HUES64 (cell line): ENCODE measurements at regions not wholly inside any gene's neighbourhood (a gene's known extent, or its start where the extent isn't known, plus 50 kb on each side); places are given as distances from the start of the nearest gene placed in this dataset.

Source experiments
- H3K27ac ChIP-seq: 2 replicates; pipeline ENCODE4 v1.7.0; 2013; ENCODE audit warnings: low read depth, low read length, inconsistent platforms
- H3K27me3 ChIP-seq: 2 replicates; pipeline ENCODE4 v1.6.1; 2013; ENCODE audit warnings: mild to moderate bottlenecking, low read length; ENCODE audit not compliant: insufficient read depth
- H3K36me3 ChIP-seq: 2 replicates; pipeline ENCODE4 v1.6.1; 2013; ENCODE audit warnings: mild to moderate bottlenecking, low read length; ENCODE audit not compliant: insufficient read depth
- H3K4me1 ChIP-seq: 2 replicates; pipeline ENCODE4 v1.6.1; 2013; ENCODE audit warnings: mild to moderate bottlenecking, low read length, moderate library complexity; ENCODE audit not compliant: insufficient read depth
- H3K4me3 ChIP-seq: 2 replicates; pipeline ENCODE4 v1.5.1; 2013; ENCODE audit warnings: mild to moderate bottlenecking, low read length, moderate library complexity
- H3K9ac ChIP-seq: 2 replicates; pipeline ENCODE4 v1.6.1; 2013; ENCODE audit warnings: mild to moderate bottlenecking, low read depth, low read length
- H3K9me3 ChIP-seq: 2 replicates; pipeline ENCODE4 v1.6.1; 2013; ENCODE audit warnings: low read depth, low read length; ENCODE audit not compliant: insufficient read depth
- WGBS: fragments of 150-250, 120-280 bp; methylation state at CpG from one replicate; pipeline ENCODE4 v1.1.7; 2013; ENCODE audit warnings: missing lambda C conversion rate; 5-methylcytosine and 5-hydroxymethylcytosine counted together

DNA sequence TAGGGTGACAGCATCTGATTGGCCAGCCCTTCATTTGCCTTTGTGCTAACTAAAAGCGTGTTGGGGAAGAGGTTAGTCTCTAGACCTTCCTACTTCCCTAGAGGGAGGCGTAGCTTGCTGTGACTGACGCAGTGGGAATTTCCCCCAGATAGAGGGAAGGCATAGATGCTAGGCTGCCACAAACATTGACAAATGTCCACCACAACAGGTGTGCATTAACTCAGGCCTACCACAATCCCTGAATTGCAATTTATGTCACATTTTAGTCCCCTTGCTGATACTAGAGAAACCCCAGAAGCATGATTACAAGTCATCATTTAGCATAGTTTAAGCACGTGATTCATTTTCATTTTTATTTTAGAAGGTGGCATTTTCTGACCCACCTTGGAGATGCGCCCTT lies 76.3 kb upstream of the WSB1 start:
- no peak overlapping the region for H3K27ac ChIP-seq
- H3K27me3 ChIP-seq: no peaks in the 10 kb centered on the region
- 84% methylated on average over 4 of the region's 5 CpGs for WGBS
- H3K9ac ChIP-seq: no peak overlapping the region
- no peak overlapping the region for H3K4me3 ChIP-seq
- H3K4me1 ChIP-seq: no peaks in the 10 kb centered on the region
- H3K9me3 ChIP-seq: peaks cover 47% of the 10 kb centered on the region
- H3K36me3 ChIP-seq: no peaks in the 10 kb centered on the region

DNA sequence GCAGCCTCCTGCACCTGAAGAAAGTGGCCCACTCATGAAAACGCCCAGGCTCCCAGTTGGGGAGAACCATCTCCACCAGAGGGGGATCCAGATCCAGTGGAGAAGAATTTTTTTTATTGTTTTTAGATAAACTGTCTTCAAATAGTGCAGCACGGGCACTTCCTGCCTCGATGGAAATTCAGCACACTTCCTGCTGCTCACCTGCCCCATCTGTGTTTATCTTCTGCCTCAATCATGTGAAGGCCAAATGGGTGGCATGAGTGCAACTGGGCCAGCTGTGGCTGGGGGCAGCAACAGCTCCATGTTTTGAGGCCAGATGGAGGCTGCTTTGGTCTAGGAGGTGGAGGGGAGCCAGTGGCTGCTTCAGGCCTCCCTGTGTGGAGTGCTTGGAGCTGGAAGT lies 75.9 kb upstream of the WSB1 start:
- Histone ChIP-seq H3K36me3 (no peaks in the 10 kb centered on the region), H3K4me3 (no peak overlapping the region), H3K9ac (no peak overlapping the region), H3K27me3 (no peaks in the 10 kb centered on the region), H3K27ac (no peak overlapping the region), H3K4me1 (no peaks in the 10 kb centered on the region), H3K9me3 (peaks cover 47% of the 10 kb centered on the region)
- 72% methylated on average over 3 of the region's 3 CpGs for WGBS

GRCh38 chr17:27218719-27219488 lies 75.0 kb upstream of the WSB1 start:
- Histone ChIP-seq H3K36me3 (no peaks in the 10 kb centered on the region), H3K9me3 (peaks cover 42% of the 10 kb centered on the region), H3K9ac (no peak overlapping the region), H3K27ac (no peak overlapping the region), H3K4me1 (no peaks in the 10 kb centered on the region), H3K27me3 (no peaks in the 10 kb centered on the region), H3K4me3 (no peak overlapping the region)
- 76% methylated on average over 6 of the region's 6 CpGs for WGBS

- Histone ChIP-seq H3K9me3 (peaks cover 20% of the 10 kb centered on the region), H3K9ac (no peak overlapping the region), H3K27me3 (no peaks in the 10 kb centered on the region), H3K4me1 (no peaks in the 10 kb centered on the region), H3K36me3 (no peaks in the 10 kb centered on the region), H3K4me3 (no peak overlapping the region), H3K27ac (no peak overlapping the region)
- WGBS: 82% methylated on average over 1 of the region's 1 CpG
Observed at GRCh38 chr17:27222515-27222914, 71.4 kb upstream of the WSB1 start.

DNA sequence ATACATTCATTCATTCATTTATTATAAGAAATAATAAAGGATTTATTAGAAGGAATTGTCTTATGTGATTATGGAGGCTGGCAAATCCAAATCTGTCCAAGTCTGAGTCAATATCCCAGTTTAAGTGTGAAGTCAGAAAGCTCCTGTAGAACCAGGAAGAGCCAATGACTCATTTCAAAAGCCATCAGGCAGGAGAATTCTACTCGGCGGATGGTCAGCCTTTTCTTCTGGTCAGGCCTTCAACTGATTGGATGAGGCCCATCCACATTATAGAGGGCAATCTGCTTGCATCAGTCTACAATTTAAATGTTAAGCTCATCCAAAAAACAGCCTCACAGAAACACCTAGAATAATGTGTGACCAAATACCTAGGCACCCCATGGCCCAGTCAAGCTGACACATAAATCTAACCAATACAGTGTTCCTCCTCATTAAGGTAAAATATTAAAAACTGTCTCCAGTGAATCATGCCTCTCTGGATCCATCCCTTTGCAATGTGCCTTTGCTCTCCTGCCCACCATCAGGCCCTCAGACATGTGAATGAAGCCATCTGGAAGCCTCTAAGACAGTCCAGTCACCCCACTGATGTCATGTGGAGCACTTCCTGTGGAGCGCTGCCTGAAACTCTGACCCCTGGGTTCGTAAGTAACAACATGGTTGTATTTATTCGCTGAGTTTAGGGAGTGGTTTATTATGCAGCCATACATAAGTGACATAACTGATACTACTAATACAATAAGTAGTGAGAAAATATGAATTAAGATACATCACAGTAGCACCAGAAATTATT lies 69.2 kb upstream of the WSB1 start:
- H3K4me1 ChIP-seq: no peaks in the 10 kb centered on the region
- H3K4me3 ChIP-seq: no peak overlapping the region
- no peaks in the 10 kb centered on the region for H3K36me3 ChIP-seq
- H3K9me3 ChIP-seq: peaks cover 19% of the 10 kb centered on the region
- H3K27me3 ChIP-seq: no peaks in the 10 kb centered on the region
- no peak overlapping the region for H3K9ac ChIP-seq
- no peak overlapping the region for H3K27ac ChIP-seq
- WGBS: 88% methylated on average over 4 of the region's 5 CpGs

DNA sequence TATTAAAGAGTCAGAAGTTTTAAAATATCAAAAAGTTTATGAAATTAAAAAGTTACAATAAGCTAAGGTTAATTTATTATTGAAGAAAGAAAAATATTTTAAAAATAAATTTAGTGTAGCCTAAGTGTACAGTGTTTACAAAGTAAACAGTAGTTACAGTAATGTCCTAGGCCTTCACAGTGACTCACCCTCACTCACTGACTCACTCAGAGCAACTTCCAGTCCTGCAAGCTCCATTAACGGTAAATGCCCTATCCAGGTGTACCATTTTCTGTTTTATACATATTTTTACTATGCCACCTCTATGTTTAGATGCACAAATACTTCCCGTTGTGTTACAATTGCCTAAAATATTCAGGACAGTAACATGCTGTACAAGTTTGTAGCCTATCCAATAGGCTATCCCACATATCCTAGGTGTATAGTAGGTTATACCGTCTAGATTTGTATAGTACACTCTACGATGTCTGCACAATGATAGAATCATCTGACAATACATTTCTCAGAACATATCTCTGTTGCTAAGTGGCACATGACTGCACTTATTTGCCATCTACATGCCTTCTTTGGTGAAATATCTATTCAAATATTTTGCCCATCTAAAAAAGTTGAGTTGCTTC lies 67.2 kb upstream of the WSB1 start:
- Histone ChIP-seq H3K9me3 (peaks cover 15% of the 10 kb centered on the region), H3K36me3 (no peaks in the 10 kb centered on the region), H3K27me3 (no peaks in the 10 kb centered on the region), H3K27ac (no peak overlapping the region), H3K4me3 (no peak overlapping the region), H3K9ac (no peak overlapping the region), H3K4me1 (no peaks in the 10 kb centered on the region)
- 78% methylated on average over 2 of the region's 4 CpGs for WGBS

DNA sequence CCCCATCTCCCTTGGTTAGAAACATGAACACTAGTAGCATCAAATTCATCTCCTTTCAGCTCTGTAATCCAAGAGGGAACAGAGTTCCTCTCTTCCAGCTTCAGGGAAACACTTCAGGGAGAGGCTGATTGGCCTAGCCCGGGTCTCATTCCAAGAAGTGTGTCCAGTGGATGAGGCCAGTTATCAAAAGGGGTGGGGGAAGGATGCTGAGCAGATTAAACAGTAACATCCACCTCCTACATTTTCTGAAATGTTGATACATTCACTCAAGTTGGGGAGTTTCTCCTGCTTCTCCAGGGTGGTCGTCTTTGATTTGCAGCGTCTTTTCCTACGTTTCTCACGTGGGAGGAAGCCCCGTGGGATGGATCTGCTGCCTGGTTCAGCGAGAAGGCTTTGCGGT lies 62.9 kb upstream of the WSB1 start:
- Histone ChIP-seq H3K27ac (no peak overlapping the region), H3K4me1 (no peaks in the 10 kb centered on the region)
- 85% methylated on average over 8 of the region's 8 CpGs for WGBS

DNA sequence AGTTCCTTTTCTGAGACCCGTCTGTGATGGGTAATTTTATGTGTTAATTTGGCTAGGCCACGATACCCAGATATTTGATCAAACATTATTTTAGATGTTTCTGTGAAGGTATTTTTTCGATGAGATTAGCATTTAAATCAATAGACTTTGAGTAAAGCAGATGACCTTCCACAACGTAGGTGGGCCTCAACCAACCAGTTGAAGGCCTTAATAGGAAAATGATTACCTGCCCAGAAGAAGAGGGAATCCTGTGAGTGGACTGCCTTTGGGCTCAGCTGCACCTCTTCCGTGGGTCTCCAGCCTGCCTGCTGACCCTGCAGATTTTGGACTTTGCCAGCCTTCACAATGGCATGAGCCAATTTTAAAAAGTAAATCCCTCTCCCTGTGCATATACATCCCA lies 61.6 kb upstream of the WSB1 start:
- no peak overlapping the region for H3K4me3 ChIP-seq
- no peaks in the 10 kb centered on the region for H3K4me1 ChIP-seq
- H3K9ac ChIP-seq: no peak overlapping the region
- no peaks in the 10 kb centered on the region for H3K27me3 ChIP-seq
- H3K9me3 ChIP-seq: no peaks in the 10 kb centered on the region
- 91% methylated on average over 5 of the region's 5 CpGs for WGBS
- no peak overlapping the region for H3K27ac ChIP-seq
- H3K36me3 ChIP-seq: no peaks in the 10 kb centered on the region

More for the DNA sequence above, 62.9 kb upstream of the WSB1 start:
- no peaks in the 10 kb centered on the region for H3K27me3 ChIP-seq
- no peak overlapping the region for H3K4me3 ChIP-seq
- H3K9ac ChIP-seq: no peak overlapping the region
- peaks cover 3% of the 10 kb centered on the region; the same call in 1 of the 2 replicates for H3K9me3 ChIP-seq
- H3K36me3 ChIP-seq: no peaks in the 10 kb centered on the region

GRCh38 chr17:27233059-27233458 lies 60.9 kb upstream of the WSB1 start:
- no peak overlapping the region for H3K9ac ChIP-seq
- 84% methylated on average over 3 of the region's 3 CpGs for WGBS
- H3K27ac ChIP-seq: no peak overlapping the region
- H3K4me3 ChIP-seq: no peak overlapping the region
- no peaks in the 10 kb centered on the region for H3K36me3 ChIP-seq
- H3K4me1 ChIP-seq: no peaks in the 10 kb centered on the region
- H3K9me3 ChIP-seq: no peaks in the 10 kb centered on the region
- no peaks in the 10 kb centered on the region for H3K27me3 ChIP-seq

DNA sequence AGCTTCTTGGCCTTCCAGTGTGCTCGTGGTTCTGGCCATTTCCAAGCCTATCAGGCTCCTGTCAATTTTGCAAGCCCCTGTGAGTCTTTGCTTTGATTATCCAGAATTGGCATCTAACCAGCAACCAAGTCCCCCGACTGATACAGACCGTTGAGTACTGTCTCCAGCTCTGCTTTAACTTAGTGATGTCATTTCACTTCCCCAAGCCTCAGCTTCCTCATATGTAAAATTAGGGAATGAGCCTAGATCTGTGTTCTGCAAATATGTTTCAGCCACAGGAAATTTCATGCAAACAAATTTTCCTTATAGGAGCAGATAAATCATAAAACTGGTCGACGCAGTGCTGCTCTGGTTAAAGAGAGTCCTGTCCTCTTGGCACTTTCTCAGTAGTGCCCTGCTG lies 60.1 kb upstream of the WSB1 start:
- Histone ChIP-seq H3K27me3 (no peaks in the 10 kb centered on the region), H3K36me3 (no peaks in the 10 kb centered on the region), H3K4me1 (no peaks in the 10 kb centered on the region), H3K9me3 (no peaks in the 10 kb centered on the region), H3K9ac (no peak overlapping the region), H3K4me3 (no peak overlapping the region), H3K27ac (no peak overlapping the region)
- WGBS: 88% methylated on average over 5 of the region's 5 CpGs

GRCh38 chr17:27236717-27237315 lies 57.1 kb upstream of the WSB1 start:
- H3K36me3 ChIP-seq: no peaks in the 10 kb centered on the region
- no peak overlapping the region for H3K9ac ChIP-seq
- H3K4me3 ChIP-seq: no peak overlapping the region
- no peak overlapping the region for H3K27ac ChIP-seq
- H3K4me1 ChIP-seq: 0 out of 2 replicates have a peak, but pooled peaks cover 2% of the 10 kb centered on the region
- H3K9me3 ChIP-seq: no peaks in the 10 kb centered on the region
- no peaks in the 10 kb centered on the region for H3K27me3 ChIP-seq
- 64% methylated on average over 3 of the region's 3 CpGs for WGBS
